ENCODE measurements at regions not wholly inside any gene's neighbourhood (a gene's known extent, or its start where the extent isn't known, plus 50 kb on each side); places are given as distances from the start of the nearest gene placed in this dataset.
A peak's percentile ranks its signal among the peaks of the same experiment; 100 is the strongest.

DNA sequence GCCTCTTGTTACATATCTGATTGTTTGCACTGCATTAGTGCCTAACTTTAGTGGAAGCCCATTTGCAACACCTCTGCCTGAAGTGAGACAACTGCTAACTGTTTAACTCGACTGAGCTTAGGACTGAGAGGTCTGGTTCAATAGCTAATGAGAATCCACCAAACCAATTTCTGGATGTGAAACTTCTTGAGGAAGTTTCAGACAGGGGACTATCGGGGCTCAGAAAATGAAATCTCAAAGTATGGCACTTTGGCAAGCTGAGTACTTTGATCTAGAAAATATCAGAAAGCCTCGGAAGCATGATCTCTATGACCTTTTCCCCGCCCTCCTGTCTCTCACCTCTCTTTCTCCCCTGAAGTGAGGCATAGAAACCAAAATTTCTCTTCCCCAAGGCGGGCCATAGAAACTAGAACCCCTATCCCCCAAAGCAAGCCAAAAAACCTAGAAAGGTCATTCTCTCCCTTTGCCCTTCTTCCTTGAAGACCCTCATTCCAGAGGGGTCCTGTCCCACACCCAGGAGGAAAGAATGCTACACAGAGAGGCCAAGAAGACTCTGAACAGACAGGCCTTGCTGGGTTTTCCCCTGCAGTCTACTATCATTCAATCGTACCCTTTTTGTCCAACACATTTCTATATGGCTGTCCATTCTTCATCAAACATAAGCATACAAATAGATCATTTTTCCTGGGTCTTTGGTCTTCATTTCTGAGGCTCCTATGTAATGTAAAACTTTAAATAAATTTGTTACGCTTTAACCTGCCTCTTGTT lies 69.6 kb upstream of the CREB1 start:
- TF ChIP-seq CTCF (IDR thresholded peaks at IDR 0.05) = no peak
- no peaks in the 10 kb centered on the region for H3K27me3 Mint-ChIP-seq
- no peak overlapping the region for H3K4me3 Mint-ChIP-seq
- intact Hi-C loops (cut with micrococcal nuclease) = no loop called here
- H3K4me1 Mint-ChIP-seq (ENCODE audit: low read depth) = peaks cover 22% of the 10 kb centered on the region
- H3K36me3 Mint-ChIP-seq (ENCODE audit: low read depth) = no peaks in the 10 kb centered on the region
- ChIA-PET POLR2A (no interaction called here), CTCF (interaction anchor here (0.8 to 1.6 kb wide), 2 partner anchors 13 to 165 kb away, joined by 3 to 4 read pairs; partner anchors contain the start of gene METTL21A)
- ATAC-seq = peak; percentile 45
- DNase-seq = peak; percentile 11
- H3K9me3 Mint-ChIP-seq = no peaks in the 10 kb centered on the region
- no peak overlapping the region for H3K27ac Mint-ChIP-seq

- Mint-ChIP-seq H3K36me3 (ENCODE audit: low read depth) (no peaks in the 10 kb centered on the region), H3K9me3 (no peaks in the 10 kb centered on the region), H3K4me3 (no peak overlapping the region), H3K27me3 (no peaks in the 10 kb centered on the region), H3K27ac (no peak overlapping the region), H3K4me1 (ENCODE audit: low read depth) (peaks cover 32% of the 10 kb centered on the region)
- CTCF ChIA-PET = interaction anchor here (1.0 kb wide), 1 partner anchor 10 kb away, joined by 4 read pairs; no protein-coding TSS in a partner anchor
- ATAC-seq (peak; percentile 37), DNase-seq (peak; percentile 49)
- POLR2A ChIA-PET = interaction anchor here (0.6 kb wide), 1 partner anchor 395 kb away, joined by 3 read pairs; no protein-coding TSS in a partner anchor
- TF ChIP-seq CTCF (IDR thresholded peaks at IDR 0.05) = no peak
- intact Hi-C loops (cut with micrococcal nuclease) = no loop called here
Observed at GRCh38 chr2:207463433-207463832, 66.3 kb upstream of the CREB1 start.

GRCh38 chr2:207464007-207464406 lies 65.8 kb upstream of the CREB1 start:
- Mint-ChIP-seq H3K36me3 (ENCODE audit: low read depth) (no peaks in the 10 kb centered on the region), H3K27ac (no peak overlapping the region), H3K4me1 (ENCODE audit: low read depth) (peaks cover 32% of the 10 kb centered on the region), H3K4me3 (no peak overlapping the region), H3K27me3 (no peaks in the 10 kb centered on the region), H3K9me3 (no peaks in the 10 kb centered on the region)
- intact Hi-C loops (cut with micrococcal nuclease) = no loop called here
- POLR2A ChIA-PET = no interaction called here
- TF ChIP-seq CTCF (IDR thresholded peaks at IDR 0.05) = no peak
- no peak for DNase-seq
- CTCF ChIA-PET = no interaction called here
- ATAC-seq = no peak

- H3K36me3 Mint-ChIP-seq (ENCODE audit: low read depth) = no peaks in the 10 kb centered on the region
- H3K9me3 Mint-ChIP-seq = no peaks in the 10 kb centered on the region
- no peaks in the 10 kb centered on the region for H3K27me3 Mint-ChIP-seq
- intact Hi-C loops (cut with micrococcal nuclease) = no loop called here
- DNase-seq = no peak
- H3K4me1 Mint-ChIP-seq (ENCODE audit: low read depth) = peaks cover 21% of the 10 kb centered on the region
- ATAC-seq = no peak
- ChIA-PET POLR2A (no interaction called here), CTCF (no interaction called here)
- no peak overlapping the region for H3K27ac Mint-ChIP-seq
- no peak for TF ChIP-seq CTCF (IDR thresholded peaks at IDR 0.05)
- H3K4me3 Mint-ChIP-seq = no peak overlapping the region
Observed at GRCh38 chr2:207465894-207466293, 63.9 kb upstream of the CREB1 start.

GRCh38 chr2:207467716-207468347 lies 61.9 kb upstream of the CREB1 start:
- no peaks in the 10 kb centered on the region for H3K36me3 Mint-ChIP-seq (ENCODE audit: low read depth)
- no peak for TF ChIP-seq CTCF (IDR thresholded peaks at IDR 0.05)
- CTCF ChIA-PET = interaction anchor here (1.0 kb wide), 1 partner anchor 668 kb away, joined by 3 read pairs; no protein-coding TSS in a partner anchor
- no peak overlapping the region for H3K4me3 Mint-ChIP-seq
- H3K9me3 Mint-ChIP-seq = no peaks in the 10 kb centered on the region
- POLR2A ChIA-PET = no interaction called here
- intact Hi-C loops (cut with micrococcal nuclease) = no loop called here
- ATAC-seq = peak; percentile 71
- peaks cover 20% of the 10 kb centered on the region for H3K4me1 Mint-ChIP-seq (ENCODE audit: low read depth)
- no peaks in the 10 kb centered on the region for H3K27me3 Mint-ChIP-seq
- peak; percentile 28 for DNase-seq
- H3K27ac Mint-ChIP-seq = peak overlapping the region; percentile 70

All from activated CD8-positive, alpha-beta T cell treated with anti-CD3 and anti-CD28 coated beads for 36 hours (primary cell).